ENCODE measurements at regions not wholly inside any gene's neighbourhood (a gene's known extent, or its start where the extent isn't known, plus 50 kb on each side); places are given as distances from the start of the nearest gene placed in this dataset.

GRCh38 chr12:45622210-45622937 lies 107.1 kb upstream of the ARID2 start:
- TF ChIP-seq CTCF (tag by site-specific recombination; IDR thresholded peaks at IDR 0.05) (no peak), ZEB2 (tag by site-specific recombination; IDR thresholded peaks at IDR 0.05) (no peak), ZNF121 (tag by site-specific recombination; IDR thresholded peaks at IDR 0.05) (no peak), ZNF157 (tag by site-specific recombination; IDR thresholded peaks at IDR 0.05) (no peak), ZBTB49 (tag by site-specific recombination; IDR thresholded peaks at IDR 0.05; ENCODE audit: low read depth) (no peak), ZNF660 (tag by site-specific recombination; IDR thresholded peaks at IDR 0.05) (no peak), WT1 (tag by site-specific recombination; IDR thresholded peaks at IDR 0.05) (no peak), ZNF2 (tag by site-specific recombination; IDR thresholded peaks at IDR 0.05) (no peak)

Measured in HEK293 (cell line).